Head of caudate nucleus (tissue), 42 donors: ENCODE measurements at regions not wholly inside any gene's neighbourhood (a gene's known extent, or its start where the extent isn't known, plus 50 kb on each side); places are given as distances from the start of the nearest gene placed in this dataset.
"Not testable (repeated sequence)": the region's sequence is repeated elsewhere in the genome, so short reads cannot be mapped to it uniquely, and the experiment has no call there.

Experiments
- DNase-seq, 42 donors: peaks; one replicate each; pipeline versions ENCODE4 v3.0.0 to v3.0.0-alpha.2; 2020 to 2021; ENCODE audit warnings: mixed read lengths in 7 of 42
- intact Hi-C: fragments of 100-400 bp; cut with DNase I; formaldehyde crosslinking; loops from one replicate; pipeline ENCODE4 v1.15.0; 2022

GRCh38 chr1:41998250-41998649, 79.5 kb upstream of the HIVEP3 start:
- DNase-seq = no peak
- intact Hi-C loops = no loop called here

- DNase-seq = no peak
- intact Hi-C loops = no loop called here
These were observed 78.4 kb upstream of the HIVEP3 start for GRCh38 chr1:41997153-41997552.

GRCh38 chr1:41995441-41996130, 76.9 kb upstream of the HIVEP3 start:
- intact Hi-C loops = no loop called here
- DNase-seq = no peak

- DNase-seq = no peak
- intact Hi-C loops = no loop called here
These were observed 75.6 kb upstream of the HIVEP3 start for GRCh38 chr1:41994195-41994894.

- DNase-seq = no peak
- intact Hi-C loops = no loop called here
These were observed 64.7 kb upstream of the HIVEP3 start for GRCh38 chr1:41983451-41983850.

- no peak for DNase-seq
- intact Hi-C loops = no loop called here
These were observed 63.1 kb upstream of the HIVEP3 start for GRCh38 chr1:41981796-41982195.

- intact Hi-C loops = no loop called here
- DNase-seq = no peak
These were observed 62.3 kb upstream of the HIVEP3 start for GRCh38 chr1:41980827-41981653.

GRCh38 chr1:41978986-41979385, 60.3 kb upstream of the HIVEP3 start:
- intact Hi-C loops = no loop called here
- no peak for DNase-seq

GRCh38 chr1:41977326-41977725, 58.6 kb upstream of the HIVEP3 start:
- intact Hi-C loops = no loop called here
- no peak for DNase-seq

GRCh38 chr1:41976671-41977070, 57.9 kb upstream of the HIVEP3 start:
- DNase-seq = no peak
- intact Hi-C loops = no loop called here

GRCh38 chr1:41975850-41976569, 57.3 kb upstream of the HIVEP3 start:
- no peak for DNase-seq
- intact Hi-C loops = no loop called here

GRCh38 chr1:41975121-41975520, 56.4 kb upstream of the HIVEP3 start:
- intact Hi-C loops = no loop called here
- DNase-seq = no peak

- DNase-seq, intact Hi-C loops: not testable (repeated sequence)
These were observed 49.8 kb upstream of the HIVEP3 start for GRCh38 chr1:41968557-41968956.
